ENCODE measurements at regions not wholly inside any gene's neighbourhood (a gene's known extent, or its start where the extent isn't known, plus 50 kb on each side); places are given as distances from the start of the nearest gene placed in this dataset.

DNA sequence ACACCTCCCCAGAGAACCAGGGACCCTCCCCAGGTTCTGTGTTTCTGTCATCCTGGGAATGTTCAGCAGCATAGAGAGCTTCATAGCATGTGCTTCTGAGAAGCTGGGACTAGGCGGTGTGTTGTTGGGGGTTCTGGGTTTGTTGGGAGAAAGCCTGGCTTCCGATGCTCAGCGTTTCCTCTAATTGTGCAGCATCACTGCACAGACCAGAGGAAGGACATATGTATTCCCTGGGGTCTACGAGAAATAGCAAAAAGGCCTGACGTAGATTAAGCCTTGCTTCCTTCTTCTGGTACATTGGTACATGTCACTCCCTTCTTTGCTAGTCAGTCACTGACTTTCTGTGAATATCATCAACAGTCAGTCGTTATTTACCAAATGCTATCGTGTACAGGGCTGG lies 96.9 kb upstream of the SGK1 start:
- no peak overlapping the region for H3K23ac ChIP-seq (ENCODE audit: insufficient read length)
- no peak overlapping the region for H3K4me3 ChIP-seq (ENCODE audit: extremely low read depth in 1 of 4, insufficient read depth in 2 of 4, low read depth in 3 of 4, low read length in 4 of 4)
- no peaks in the 10 kb centered on the region for H4K20me1 ChIP-seq (replicated peaks in 1 of 2; ENCODE audit: control insufficient read depth in 1 of 2, insufficient read depth in 2 of 2, low read length in 2 of 2)
- no peak overlapping the region for H3K4ac ChIP-seq (replicated peaks; ENCODE audit: insufficient read length, low read depth, low read length)
- WGBS, 2 experiments (ENCODE audit: extremely low coverage in 1 of 2, insufficient coverage in 1 of 2, insufficient read length in 1 of 2, insufficient replicate concordance in 2 of 2, low coverage in 1 of 2, low lambda C conversion rate in 2 of 2, missing lambda C conversion rate in 1 of 2), result 97% methylated on average over 7 of the region's 7 CpGs; no CpG with 5 or more reads in 1 of the 2 experiments
- no peak overlapping the region for H3K18ac ChIP-seq (ENCODE audit: extremely low read depth, low read length)
- no peaks in the 10 kb centered on the region for H3K4me1 ChIP-seq (replicated peaks in 1 of 4; ENCODE audit: control insufficient read depth in 3 of 4, insufficient read depth in 4 of 4, low read length in 3 of 4)
- H4K8ac ChIP-seq (ENCODE audit: extremely low read depth, insufficient read depth, low read length), result no peak overlapping the region
- H2BK15ac ChIP-seq (ENCODE audit: low read length), result no peak overlapping the region
- H2AK5ac ChIP-seq (ENCODE audit: low read depth, low read length), result no peak overlapping the region
- H4K5ac ChIP-seq (ENCODE audit: insufficient read length, low read depth, low read length), result no peak overlapping the region
- H4K91ac ChIP-seq (replicated peaks; ENCODE audit: insufficient read length, low read length), result no peak overlapping the region
- no peaks in the 10 kb centered on the region for H3K27me3 ChIP-seq (replicated peaks in 1 of 4; ENCODE audit: control insufficient read depth in 3 of 4, extremely low read depth in 1 of 4, insufficient read depth in 3 of 4, low read length in 3 of 4)
- peaks cover 8 to 12% of the 10 kb centered on the region in 2 experiments for H3K9me3 ChIP-seq (ENCODE audit: insufficient read depth in 2 of 2, low read depth in 1 of 2, low read length in 1 of 2)
- FAIRE-seq (no peak), DNase-seq (ENCODE audit: low read depth in 1 of 2, low spot score in 2 of 2) (no peak)
- no peak overlapping the region for H3K27ac ChIP-seq (ENCODE audit: low read depth, low read length)
- H2AFZ ChIP-seq (ENCODE audit: low read length), result no peak overlapping the region
- H2BK12ac ChIP-seq (ENCODE audit: low read depth, low read length), result no peak overlapping the region
- H2BK20ac ChIP-seq (ENCODE audit: low read length), result no peak overlapping the region
- ChIA-PET CTCF (ENCODE audit: partially characterized antibody) (no interaction called here), POLR2A (ENCODE audit: partially characterized antibody) (no interaction called here)
- H3K23me2 ChIP-seq (ENCODE audit: low read depth, low read length), result no peaks in the 10 kb centered on the region
- H3K79me2 ChIP-seq (ENCODE audit: control insufficient read depth in 1 of 2, insufficient read depth in 2 of 2, low read length in 2 of 2), result no peaks in the 10 kb centered on the region
- H3K56ac ChIP-seq (replicated peaks; ENCODE audit: insufficient read length, low read depth, low read length), result no peak overlapping the region
- H3K14ac ChIP-seq (ENCODE audit: insufficient read length), result no peak overlapping the region
- H2BK120ac ChIP-seq (replicated peaks; ENCODE audit: low read depth, low read length), result no peak overlapping the region
- H2BK5ac ChIP-seq (ENCODE audit: low read depth, low read length), result no peak overlapping the region
- H3K36me3 ChIP-seq (ENCODE audit: control insufficient read depth in 2 of 4, insufficient read depth in 4 of 4, low read length in 3 of 4), result no peaks in the 10 kb centered on the region
- no peak overlapping the region for H3K4me2 ChIP-seq (ENCODE audit: insufficient read depth in 1 of 2, low read depth in 2 of 2, low read length in 2 of 2)
- H3K79me1 ChIP-seq (ENCODE audit: low read depth, low read length), result no peaks in the 10 kb centered on the region
- H3K9ac ChIP-seq (replicated peaks in 1 of 4; ENCODE audit: extremely low read depth in 1 of 4, low read depth in 3 of 4, low read length in 3 of 4), result no peak overlapping the region
- TF ChIP-seq NANOG (IDR thresholded peaks at IDR 0.05; ENCODE audit: insufficient read depth, low read depth, low read length, poor library complexity, severe bottlenecking) (no peak), SP1 (IDR thresholded peaks at IDR 0.05; ENCODE audit: low read depth, low read length) (no peak), USF2 (IDR thresholded peaks at IDR 0.05; ENCODE audit: low read length) (no peak), ATF3 (IDR thresholded peaks at IDR 0.05; ENCODE audit: insufficient read depth, low read depth, low read length) (no peak), POLR2A (IDR thresholded peaks at IDR 0.05; ENCODE audit: control extremely low read depth in 1 of 2, low read depth in 2 of 2, low read length in 2 of 2) (no peak), TAF1 (IDR thresholded peaks at IDR 0.05; ENCODE audit: low read depth, low read length) (no peak), EP300 (IDR thresholded peaks at IDR 0.05; ENCODE audit: borderline replicate concordance in 1 of 2, low read depth in 2 of 2, low read length in 2 of 2) (no peak), BCL11A (IDR thresholded peaks at IDR 0.05; ENCODE audit: low read depth in 2 of 2, low read length in 2 of 2) (no peak), TCF12 (IDR thresholded peaks at IDR 0.05; ENCODE audit: low read depth, low read length) (no peak), RFX5 (IDR thresholded peaks at IDR 0.05; ENCODE audit: borderline replicate concordance, low read depth, low read length) (no peak), YY1 (IDR thresholded peaks at IDR 0.05; ENCODE audit: low read depth, low read length) (no peak)
- TF ChIP-seq, protein P1, sequence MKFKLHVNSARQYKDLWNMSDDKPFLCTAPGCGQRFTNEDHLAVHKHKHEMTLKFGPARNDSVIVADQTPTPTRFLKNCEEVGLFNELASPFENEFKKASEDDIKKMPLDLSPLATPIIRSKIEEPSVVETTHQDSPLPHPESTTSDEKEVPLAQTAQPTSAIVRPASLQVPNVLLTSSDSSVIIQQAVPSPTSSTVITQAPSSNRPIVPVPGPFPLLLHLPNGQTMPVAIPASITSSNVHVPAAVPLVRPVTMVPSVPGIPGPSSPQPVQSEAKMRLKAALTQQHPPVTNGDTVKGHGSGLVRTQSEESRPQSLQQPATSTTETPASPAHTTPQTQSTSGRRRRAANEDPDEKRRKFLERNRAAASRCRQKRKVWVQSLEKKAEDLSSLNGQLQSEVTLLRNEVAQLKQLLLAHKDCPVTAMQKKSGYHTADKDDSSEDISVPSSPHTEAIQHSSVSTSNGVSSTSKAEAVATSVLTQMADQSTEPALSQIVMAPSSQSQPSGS (IDR thresholded peaks at IDR 0.05; ENCODE audit: low read length), result no peak
